SK-N-MC (cell line): ENCODE measurements at regions not wholly inside any gene's neighbourhood (a gene's known extent, or its start where the extent isn't known, plus 50 kb on each side); places are given as distances from the start of the nearest gene placed in this dataset.

ENCODE experiments used
- EZH2 ChIP-seq: fragments of 200-600 bp; sonication (generic); IDR thresholded peaks from one replicate; pipeline ENCODE4 v1.6.1; 2017; ENCODE audit warnings: antibody characterized with exemption
- POLR2AphosphoS5 ChIP-seq: IDR thresholded peaks from 2 replicates; pipeline ENCODE4 v1.6.1; 2012; ENCODE audit warnings: mild to moderate bottlenecking, low read depth, low read length, borderline replicate concordance

GRCh38 chr4:54877006-54877405 lies 219.2 kb downstream of the KIT start:
- TF ChIP-seq EZH2 (no peak), POLR2AphosphoS5 (no peak)
